Hepatocyte (in vitro differentiated cells): ENCODE measurements at regions not wholly inside any gene's neighbourhood (a gene's known extent, or its start where the extent isn't known, plus 50 kb on each side); places are given as distances from the start of the nearest gene placed in this dataset.

Source experiments
- DNase-seq: peaks from one replicate; pipeline ENCODE4 v3.0.0-alpha.2; 2016; ENCODE audit warnings: low spot score
- H2AFZ ChIP-seq: fragments of 200-600 bp; sonication (generic); 2 replicates; pipeline ENCODE4 v1.6.0; 2016; ENCODE audit warnings: antibody characterized with exemption, mild to moderate bottlenecking
- H3K27ac ChIP-seq: fragments of 200-600 bp; sonication (generic); 2 replicates; pipeline ENCODE4 v1.5.1; 2016; ENCODE audit warnings: mild to moderate bottlenecking
- H3K27me3 ChIP-seq: fragments of 200-600 bp; sonication (generic); 2 replicates; pipeline ENCODE4 v1.6.1; 2016
- H3K36me3 ChIP-seq: fragments of 200-600 bp; sonication (generic); replicated peaks from 2 replicates; pipeline ENCODE4 v1.5.1; 2016; ENCODE audit warnings: low read depth; ENCODE audit not compliant: insufficient read depth
- H3K4me1 ChIP-seq: fragments of 200-600 bp; sonication (generic); 2 replicates; pipeline ENCODE4 v1.5.1; 2016; ENCODE audit warnings: mild to moderate bottlenecking, moderate library complexity; ENCODE audit not compliant: insufficient read depth
- H3K4me2 ChIP-seq: fragments of 200-600 bp; sonication (generic); 2 replicates; pipeline ENCODE4 v1.6.0; 2016
- H3K4me3 ChIP-seq: fragments of 200-600 bp; sonication (generic); 2 replicates; pipeline ENCODE4 v1.5.1; 2016; ENCODE audit warnings: mild to moderate bottlenecking
- H3K79me2 ChIP-seq: fragments of 200-600 bp; sonication (generic); 2 replicates; pipeline ENCODE4 v1.6.0; 2017; ENCODE audit warnings: mild to moderate bottlenecking
- H3K9me2 ChIP-seq: fragments of 200-600 bp; sonication (generic); replicated peaks from 2 replicates; pipeline ENCODE4 v1.6.0; 2017; ENCODE audit warnings: mild to moderate bottlenecking; ENCODE audit not compliant: insufficient read depth
- H3K9me3 ChIP-seq: fragments of 200-600 bp; sonication (generic); 2 replicates; pipeline ENCODE4 v1.5.1; 2016; ENCODE audit warnings: low read depth, mild to moderate bottlenecking
- H4K20me1 ChIP-seq: fragments of 200-600 bp; sonication (generic); 2 replicates; pipeline ENCODE4 v1.6.0; 2016; ENCODE audit warnings: mild to moderate bottlenecking; ENCODE audit not compliant: insufficient read depth, poor library complexity, severe bottlenecking
- EZH2 ChIP-seq: fragments of 200-600 bp; sonication (generic); IDR thresholded peaks from 2 replicates; pipeline ENCODE4 v1.6.1; 2016; ENCODE audit warnings: antibody characterized with exemption, mild to moderate bottlenecking, borderline replicate concordance
- EZH2phosphoT487 ChIP-seq: fragments of 200-600 bp; sonication (generic); IDR thresholded peaks from one replicate; pipeline ENCODE4 v1.6.1; 2018; ENCODE audit warnings: antibody characterized with exemption, mild to moderate bottlenecking, low read depth, moderate library complexity; ENCODE audit not compliant: unreplicated experiment, severe bottlenecking
- WGBS: methylation state at CpG from one replicate; pipeline ENCODE4 v1.1.6; 2016; ENCODE audit warnings: low lambda C conversion rate; ENCODE audit errors: missing lambda C conversion rate; 5-methylcytosine and 5-hydroxymethylcytosine counted together
- TF ChIP-seq, protein P1 (sequence below): fragments of 200-600 bp; sonication (generic); IDR thresholded peaks from 2 replicates; pipeline ENCODE4 v1.5.1; 2016; ENCODE audit warnings: antibody characterized with exemption, mild to moderate bottlenecking; ENCODE audit not compliant: poor library complexity

DNA sequence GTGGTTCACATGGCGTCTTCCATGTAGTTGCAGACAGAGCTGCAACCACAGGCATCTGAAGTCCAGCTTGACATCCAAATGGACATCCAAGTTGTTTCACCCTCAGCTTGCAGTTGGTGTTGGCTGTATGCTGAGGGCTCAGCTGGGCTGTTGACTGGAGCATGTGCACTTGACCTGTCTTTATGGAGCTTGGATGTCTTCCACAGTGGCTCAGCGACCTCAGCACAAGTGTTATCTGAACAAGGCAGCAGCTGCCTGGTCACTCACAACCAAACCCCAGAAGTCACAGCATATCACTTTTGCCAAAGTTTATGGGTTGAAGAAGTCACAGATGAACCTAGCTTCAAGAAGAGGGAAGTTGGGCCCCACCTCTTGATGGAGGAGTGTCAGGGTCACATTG, 92.9 kb downstream of the TPRA1 start:
- TF ChIP-seq EZH2 (no peak), EZH2phosphoT487 (no peak)
- TF ChIP-seq, protein P1, sequence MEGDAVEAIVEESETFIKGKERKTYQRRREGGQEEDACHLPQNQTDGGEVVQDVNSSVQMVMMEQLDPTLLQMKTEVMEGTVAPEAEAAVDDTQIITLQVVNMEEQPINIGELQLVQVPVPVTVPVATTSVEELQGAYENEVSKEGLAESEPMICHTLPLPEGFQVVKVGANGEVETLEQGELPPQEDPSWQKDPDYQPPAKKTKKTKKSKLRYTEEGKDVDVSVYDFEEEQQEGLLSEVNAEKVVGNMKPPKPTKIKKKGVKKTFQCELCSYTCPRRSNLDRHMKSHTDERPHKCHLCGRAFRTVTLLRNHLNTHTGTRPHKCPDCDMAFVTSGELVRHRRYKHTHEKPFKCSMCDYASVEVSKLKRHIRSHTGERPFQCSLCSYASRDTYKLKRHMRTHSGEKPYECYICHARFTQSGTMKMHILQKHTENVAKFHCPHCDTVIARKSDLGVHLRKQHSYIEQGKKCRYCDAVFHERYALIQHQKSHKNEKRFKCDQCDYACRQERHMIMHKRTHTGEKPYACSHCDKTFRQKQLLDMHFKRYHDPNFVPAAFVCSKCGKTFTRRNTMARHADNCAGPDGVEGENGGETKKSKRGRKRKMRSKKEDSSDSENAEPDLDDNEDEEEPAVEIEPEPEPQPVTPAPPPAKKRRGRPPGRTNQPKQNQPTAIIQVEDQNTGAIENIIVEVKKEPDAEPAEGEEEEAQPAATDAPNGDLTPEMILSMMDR, result no peak

DNA sequence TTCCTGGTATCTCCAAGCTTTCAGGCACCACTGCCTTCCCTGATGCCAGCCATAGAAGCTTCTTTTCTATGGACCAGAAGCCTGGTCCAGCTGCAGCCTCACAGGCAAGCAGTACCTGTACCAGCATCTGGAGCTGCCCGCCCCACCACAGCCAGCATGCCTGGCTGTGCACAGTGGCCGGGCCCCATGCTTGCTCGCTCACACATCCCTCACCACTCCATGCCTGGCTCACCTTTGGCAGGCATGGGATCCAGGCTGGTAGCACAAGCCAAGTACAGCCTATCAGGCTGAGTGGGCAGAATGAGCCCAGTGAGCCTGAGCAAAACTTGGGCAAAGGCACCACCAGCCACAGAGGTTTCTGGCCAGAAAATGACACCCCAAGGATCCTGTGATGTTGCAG, 93.4 kb downstream of the TPRA1 start:
- 100% methylated on average over 3 of the region's 3 CpGs for WGBS
- Histone ChIP-seq H3K36me3 (no peaks in the 10 kb centered on the region), H3K4me3 (no peak overlapping the region), H3K27me3 (no peaks in the 10 kb centered on the region), H4K20me1 (no peaks in the 10 kb centered on the region), H3K27ac (no peak overlapping the region), H3K9me2 (no peaks in the 10 kb centered on the region), H3K79me2 (no peaks in the 10 kb centered on the region), H2AFZ (no peak overlapping the region), H3K4me2 (no peak overlapping the region), H3K9me3 (peaks cover 5% of the 10 kb centered on the region), H3K4me1 (no peaks in the 10 kb centered on the region)
- DNase-seq, result no peak
- no peak for TF ChIP-seq EZH2phosphoT487
- no peak for TF ChIP-seq EZH2
- TF ChIP-seq, protein P1, result no peak

More for the DNA sequence above, 92.9 kb downstream of the TPRA1 start:
- H3K4me1 ChIP-seq, result no peaks in the 10 kb centered on the region
- H4K20me1 ChIP-seq, result no peaks in the 10 kb centered on the region
- no peak for DNase-seq
- H3K27ac ChIP-seq, result no peak overlapping the region
- H2AFZ ChIP-seq, result no peak overlapping the region
- no peaks in the 10 kb centered on the region for H3K36me3 ChIP-seq
- H3K9me3 ChIP-seq, result peaks cover 5% of the 10 kb centered on the region
- no peak overlapping the region for H3K4me3 ChIP-seq
- WGBS, result 84% methylated on average over 2 of the region's 2 CpGs
- no peaks in the 10 kb centered on the region for H3K9me2 ChIP-seq
- no peaks in the 10 kb centered on the region for H3K27me3 ChIP-seq
- H3K4me2 ChIP-seq, result no peak overlapping the region
- H3K79me2 ChIP-seq, result no peaks in the 10 kb centered on the region

DNA sequence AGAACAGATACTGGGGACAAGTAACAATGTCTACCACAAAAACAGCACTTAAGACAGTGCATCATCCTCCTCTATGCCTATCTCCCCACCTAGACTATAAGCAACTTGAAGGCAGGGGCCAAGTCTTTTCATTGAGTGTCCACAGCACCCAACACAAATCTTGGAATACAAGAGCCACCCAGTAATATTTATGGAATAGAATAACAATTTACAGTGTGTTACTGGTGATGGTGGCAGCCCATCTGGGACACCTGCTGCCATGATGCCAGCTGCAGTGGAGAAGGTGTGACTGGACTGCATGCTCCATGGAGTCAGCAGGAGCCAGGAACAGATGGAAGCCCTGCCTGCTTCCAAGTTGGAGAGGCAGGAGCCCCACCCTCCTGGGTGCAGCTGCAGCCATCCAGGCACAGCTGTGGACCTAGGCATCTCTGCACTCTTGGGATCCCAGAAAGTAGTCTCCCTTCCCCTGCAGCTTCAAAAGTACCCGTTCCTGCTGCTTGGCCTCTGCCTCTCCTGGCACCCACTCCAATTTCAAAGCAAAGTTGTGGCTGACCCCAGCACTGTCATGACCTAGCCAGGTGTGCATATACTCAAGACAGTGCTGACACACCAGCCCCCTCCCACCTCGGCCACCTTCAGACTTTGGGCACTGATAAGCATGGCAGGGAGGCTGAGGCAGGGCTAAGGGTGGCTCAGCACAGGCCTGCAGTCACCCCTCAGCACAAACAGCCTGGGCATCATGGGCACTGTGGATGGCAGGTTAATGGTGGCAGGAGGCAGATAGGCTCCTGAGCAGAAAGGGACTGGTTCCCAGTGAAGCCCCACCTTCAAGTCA, 94.5 kb downstream of the TPRA1 start:
- Histone ChIP-seq H3K27me3 (no peaks in the 10 kb centered on the region), H3K4me3 (no peak overlapping the region), H2AFZ (no peak overlapping the region), H3K9me3 (no peaks in the 10 kb centered on the region), H3K4me1 (no peaks in the 10 kb centered on the region), H3K4me2 (no peak overlapping the region), H3K79me2 (no peaks in the 10 kb centered on the region), H4K20me1 (no peaks in the 10 kb centered on the region), H3K9me2 (no peaks in the 10 kb centered on the region), H3K36me3 (no peaks in the 10 kb centered on the region), H3K27ac (no peak overlapping the region)
- TF ChIP-seq EZH2phosphoT487, result no peak
- no peak for TF ChIP-seq EZH2
- TF ChIP-seq, protein P1, result no peak
- no peak for DNase-seq
- 85% methylated on average over 2 of the region's 2 CpGs for WGBS
